IgD-negative memory B cell (primary cell): ENCODE measurements at regions not wholly inside any gene's neighbourhood (a gene's known extent, or its start where the extent isn't known, plus 50 kb on each side); places are given as distances from the start of the nearest gene placed in this dataset.
"Not testable (repeated sequence)": the region's sequence is repeated elsewhere in the genome, so short reads cannot be mapped to it uniquely, and the experiment has no call there.

Experiments
- H3K27ac Mint-ChIP-seq, 3 donors: one replicate each; pipeline ENCODE4 v1.8.0; 2020 to 2022; ENCODE audit warnings: mild to moderate bottlenecking in 3 of 3, mixed read lengths in 3 of 3, moderate library complexity in 1 of 3
- H3K27me3 Mint-ChIP-seq: one replicate; pipeline ENCODE4 v1.8.0; 2021; ENCODE audit warnings: mixed read lengths
- H3K36me3 Mint-ChIP-seq: one replicate; pipeline ENCODE4 v1.8.0; 2020; ENCODE audit warnings: mild to moderate bottlenecking, mixed read lengths
- H3K4me1 Mint-ChIP-seq, 3 donors: one replicate each; pipeline ENCODE4 v1.8.0; 2020 to 2022; ENCODE audit warnings: mixed read lengths in 3 of 3, mild to moderate bottlenecking in 1 of 3
- H3K4me3 Mint-ChIP-seq, 4 donors: one replicate each; pipeline ENCODE4 v1.8.0; 2020 to 2022; ENCODE audit warnings: mild to moderate bottlenecking in 4 of 4, mixed read lengths in 4 of 4, moderate library complexity in 3 of 4
- H3K9me3 Mint-ChIP-seq, 3 donors: one replicate each; pipeline ENCODE4 v1.8.0; 2020 to 2021; ENCODE audit warnings: mixed read lengths in 3 of 3, mild to moderate bottlenecking in 1 of 3

DNA sequence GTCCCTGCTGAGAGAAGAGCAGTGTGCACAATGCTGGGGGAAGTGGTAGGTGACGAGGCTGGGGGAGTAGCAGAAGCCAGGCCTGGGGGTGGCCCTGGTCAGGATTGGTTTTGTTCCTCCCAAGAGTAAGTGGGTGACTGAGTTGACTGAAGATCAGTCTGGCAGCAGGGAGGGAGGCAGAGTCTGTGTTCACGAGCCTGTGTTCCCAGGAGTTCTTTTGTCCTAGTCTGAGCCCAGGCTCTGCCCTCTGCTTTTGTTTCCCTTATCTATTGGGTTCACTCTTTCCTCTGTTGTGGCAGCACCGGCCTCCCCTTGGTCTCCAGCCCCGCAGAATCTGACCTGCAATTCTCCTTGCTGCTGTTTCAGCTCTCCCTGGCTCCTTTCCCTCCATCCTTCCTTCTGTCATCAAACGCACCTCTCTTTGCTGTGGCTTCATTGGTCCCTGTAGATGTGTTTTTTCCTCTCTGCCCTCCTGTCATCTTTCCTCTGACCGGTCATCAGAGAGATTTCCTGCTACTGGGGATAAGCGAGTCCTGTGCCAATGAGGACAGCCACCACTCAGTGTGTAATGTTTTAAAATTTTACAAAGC, 607.4 kb downstream of the KIF4B start:
- no peak overlapping the region for H3K27ac Mint-ChIP-seq
- H3K4me3 Mint-ChIP-seq = no peak overlapping the region
- H3K27me3 Mint-ChIP-seq = peaks cover 6% of the 10 kb centered on the region
- no peaks in the 10 kb centered on the region for H3K36me3 Mint-ChIP-seq
- no peaks in the 10 kb centered on the region for H3K9me3 Mint-ChIP-seq
- no peaks in the 10 kb centered on the region for H3K4me1 Mint-ChIP-seq

DNA sequence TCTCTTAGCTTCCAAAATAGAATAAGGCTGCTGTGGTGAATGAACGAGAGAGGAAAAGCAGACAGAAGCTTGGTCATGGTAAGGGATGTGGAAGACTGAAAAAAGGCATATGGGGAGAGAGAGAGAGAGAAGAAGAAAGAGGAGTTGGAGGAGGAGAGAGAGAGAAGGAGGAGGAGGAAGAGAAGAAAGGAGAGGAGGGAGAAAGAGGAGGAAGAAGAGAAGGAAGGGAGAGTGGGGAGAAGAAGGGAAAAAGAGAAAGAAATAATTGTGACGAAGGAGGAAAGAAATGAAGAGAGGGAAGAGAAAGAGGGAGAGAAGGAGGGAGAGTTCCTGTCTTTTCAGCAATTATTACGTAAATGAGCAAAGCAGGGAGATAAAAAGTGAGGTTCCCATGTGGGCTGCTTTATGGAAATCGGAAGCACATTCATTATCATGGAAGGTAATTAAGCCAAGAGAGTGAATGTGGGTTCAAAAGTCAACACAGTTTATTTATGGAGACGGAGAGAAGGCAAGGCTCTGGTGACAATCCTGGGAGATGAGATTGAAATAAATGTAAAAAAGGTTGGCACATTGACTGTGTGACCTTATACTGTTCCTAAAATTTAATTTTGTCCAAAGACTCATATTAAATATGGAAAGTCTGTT, 611.2 kb downstream of the KIF4B start:
- Mint-ChIP-seq H3K4me3 (no peak overlapping the region), H3K27ac (no peak overlapping the region), H3K27me3 (peaks cover 8% of the 10 kb centered on the region)

DNA sequence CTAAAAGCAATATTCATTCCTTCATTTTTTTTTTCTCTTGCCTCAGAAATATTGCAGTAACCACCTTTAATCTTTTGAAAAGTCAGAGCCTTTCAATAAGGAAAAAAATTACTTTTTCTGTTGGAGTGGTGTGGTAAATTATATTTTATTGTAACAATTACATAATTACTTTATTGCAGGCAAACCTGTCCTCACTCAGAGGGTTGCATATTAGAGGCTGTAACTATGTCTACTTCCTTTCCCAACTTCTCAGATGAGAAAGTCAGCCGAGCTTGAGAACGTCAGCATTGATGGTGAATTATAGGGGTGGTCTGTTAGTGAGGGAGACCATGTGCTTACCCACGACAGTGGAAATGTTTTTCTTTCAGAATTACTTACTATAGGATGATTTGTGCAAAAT, 611.8 kb downstream of the KIF4B start:
- no peak overlapping the region for H3K27ac Mint-ChIP-seq
- H3K9me3 Mint-ChIP-seq = no peaks in the 10 kb centered on the region
- peaks cover 8% of the 10 kb centered on the region for H3K27me3 Mint-ChIP-seq
- no peaks in the 10 kb centered on the region for H3K4me1 Mint-ChIP-seq
- no peaks in the 10 kb centered on the region for H3K36me3 Mint-ChIP-seq
- no peak overlapping the region for H3K4me3 Mint-ChIP-seq

More for the DNA sequence above, 611.2 kb downstream of the KIF4B start:
- H3K36me3 Mint-ChIP-seq = no peaks in the 10 kb centered on the region
- no peaks in the 10 kb centered on the region for H3K4me1 Mint-ChIP-seq
- H3K9me3 Mint-ChIP-seq = no peaks in the 10 kb centered on the region

DNA sequence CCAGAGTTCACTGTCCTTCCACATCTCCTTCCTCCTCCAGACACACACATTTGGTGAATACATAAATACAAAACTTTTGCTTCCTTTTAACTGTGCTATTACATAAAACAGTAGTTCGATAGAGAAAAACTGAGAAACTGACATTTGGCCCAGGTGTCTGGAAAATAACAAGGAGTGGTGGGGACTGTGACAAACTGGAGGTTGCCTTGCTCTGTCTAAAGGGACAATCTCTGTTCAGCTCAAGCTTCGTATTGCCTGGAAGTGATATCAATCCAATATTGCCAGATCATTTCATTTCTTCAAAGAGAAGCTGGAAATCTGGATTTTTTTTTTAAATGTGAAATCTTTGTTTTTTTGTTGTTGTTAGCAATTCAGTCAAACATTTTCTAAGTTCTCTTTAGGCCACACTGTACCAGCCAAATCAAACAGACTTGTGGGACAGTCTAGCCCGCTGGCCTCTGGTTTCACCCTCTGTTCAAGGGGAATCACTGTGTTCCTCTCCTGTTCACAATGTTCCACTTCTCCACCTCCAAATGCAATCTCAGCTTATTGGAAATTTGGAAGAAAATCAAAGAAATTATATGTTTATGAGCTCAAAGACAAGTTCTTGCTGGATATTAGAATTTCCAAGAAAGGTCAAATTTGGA, 612.5 kb downstream of the KIF4B start:
- H3K36me3 Mint-ChIP-seq = no peaks in the 10 kb centered on the region
- no peak overlapping the region for H3K4me3 Mint-ChIP-seq
- H3K27ac Mint-ChIP-seq = no peak overlapping the region
- peaks cover 7% of the 10 kb centered on the region for H3K27me3 Mint-ChIP-seq
- no peaks in the 10 kb centered on the region for H3K4me1 Mint-ChIP-seq
- peaks cover 0 to 2% (median 0%) of the 10 kb centered on the region in 3 donors for H3K9me3 Mint-ChIP-seq

DNA sequence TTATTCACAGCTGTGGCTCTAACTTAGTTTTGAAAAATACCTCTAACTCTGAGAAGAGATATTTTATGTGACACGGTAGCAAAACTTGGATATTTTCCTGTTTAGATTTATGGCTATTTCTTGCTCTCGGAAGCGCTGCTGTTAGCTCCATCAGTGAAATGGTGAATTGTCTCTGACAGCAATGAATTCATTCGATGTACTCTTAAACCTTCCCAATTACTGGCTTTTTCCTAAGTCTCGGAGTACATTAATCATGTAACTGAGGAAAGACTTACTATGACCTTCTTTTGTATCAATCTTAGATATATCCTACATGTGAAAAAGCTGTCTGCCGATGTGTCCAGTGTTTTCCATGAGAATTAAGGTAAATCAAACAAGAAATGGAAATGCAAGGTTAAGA, 613.0 kb downstream of the KIF4B start:
- Mint-ChIP-seq H3K27me3 (peaks cover 5% of the 10 kb centered on the region), H3K4me3 (no peak overlapping the region), H3K9me3 (peaks cover 0 to 5% (median 0%) of the 10 kb centered on the region in 3 donors), H3K4me1 (no peaks in the 10 kb centered on the region), H3K27ac (no peak overlapping the region), H3K36me3 (no peaks in the 10 kb centered on the region)

DNA sequence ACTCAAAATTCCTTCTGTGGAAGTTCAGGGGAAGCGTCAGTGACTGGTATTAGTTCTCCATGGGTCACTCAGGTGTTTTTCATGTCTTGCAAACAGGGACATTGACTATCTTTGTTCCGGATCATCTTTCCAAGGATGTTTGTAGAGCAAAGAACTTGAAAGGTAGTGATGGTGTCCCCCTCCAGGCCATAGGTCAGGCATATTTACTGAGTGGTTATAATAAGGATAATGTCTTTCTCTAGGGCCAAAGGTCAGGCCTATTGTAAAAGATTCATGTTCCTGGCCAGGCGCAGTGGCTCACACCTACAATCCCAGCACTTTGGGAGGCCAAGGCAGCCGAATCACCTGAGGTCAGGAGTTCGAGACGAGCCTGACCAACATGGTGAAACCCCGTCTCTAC, 614.8 kb downstream of the KIF4B start:
- H3K27ac Mint-ChIP-seq = no peak overlapping the region
- no peaks in the 10 kb centered on the region for H3K36me3 Mint-ChIP-seq
- no peaks in the 10 kb centered on the region for H3K4me1 Mint-ChIP-seq
- peaks cover 5% of the 10 kb centered on the region for H3K27me3 Mint-ChIP-seq
- no peak overlapping the region for H3K4me3 Mint-ChIP-seq
- H3K9me3 Mint-ChIP-seq = peaks cover 0 to 5% (median 0%) of the 10 kb centered on the region in 3 donors

DNA sequence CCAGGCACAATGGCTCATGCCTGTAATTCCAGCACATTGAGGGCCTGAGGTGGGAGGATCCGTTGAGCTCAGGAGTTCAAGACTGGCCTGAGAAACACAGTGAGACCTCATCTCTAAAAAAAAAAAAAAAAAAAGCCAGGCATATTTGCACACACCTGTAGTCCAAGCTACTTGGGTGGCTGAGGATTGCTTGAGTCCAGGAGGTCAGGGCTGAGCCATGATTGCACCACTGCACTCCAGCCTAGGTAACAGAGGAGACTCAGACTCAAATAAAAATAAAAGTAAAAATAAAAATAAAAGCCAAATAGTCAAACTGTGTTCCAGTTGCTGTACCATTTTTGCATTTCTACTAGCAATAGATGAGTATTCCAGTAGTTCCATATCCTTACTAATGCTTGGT, 616.0 kb downstream of the KIF4B start:
- no peaks in the 10 kb centered on the region for H3K4me1 Mint-ChIP-seq
- peaks cover 0 to 5% (median 0%) of the 10 kb centered on the region in 3 donors for H3K9me3 Mint-ChIP-seq
- H3K36me3 Mint-ChIP-seq = no peaks in the 10 kb centered on the region
- peaks cover 2% of the 10 kb centered on the region for H3K27me3 Mint-ChIP-seq
- no peak overlapping the region for H3K27ac Mint-ChIP-seq
- no peak overlapping the region for H3K4me3 Mint-ChIP-seq

DNA sequence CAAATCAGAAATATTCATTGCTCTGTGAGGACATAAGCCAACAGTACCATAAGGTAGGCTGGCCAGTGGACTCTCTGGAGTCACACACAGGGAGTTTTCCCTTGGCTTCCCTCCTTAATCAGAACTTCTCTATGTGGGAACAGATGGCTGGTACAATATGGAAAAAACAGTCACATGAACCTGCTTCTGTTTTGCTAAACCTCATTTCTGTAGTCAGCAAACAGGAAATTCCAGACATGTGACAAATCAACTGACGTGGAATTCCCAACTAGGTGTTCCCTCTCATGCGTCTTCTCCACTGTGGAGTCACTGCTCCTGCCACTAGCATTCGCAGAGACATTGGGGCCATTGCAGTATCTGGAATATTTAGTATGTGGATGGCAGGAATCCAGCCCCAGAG, 617.6 kb downstream of the KIF4B start:
- H3K4me1 Mint-ChIP-seq = no peaks in the 10 kb centered on the region
- H3K9me3 Mint-ChIP-seq = peaks cover 0 to 5% (median 0%) of the 10 kb centered on the region in 3 donors
- no peak overlapping the region for H3K4me3 Mint-ChIP-seq

DNA sequence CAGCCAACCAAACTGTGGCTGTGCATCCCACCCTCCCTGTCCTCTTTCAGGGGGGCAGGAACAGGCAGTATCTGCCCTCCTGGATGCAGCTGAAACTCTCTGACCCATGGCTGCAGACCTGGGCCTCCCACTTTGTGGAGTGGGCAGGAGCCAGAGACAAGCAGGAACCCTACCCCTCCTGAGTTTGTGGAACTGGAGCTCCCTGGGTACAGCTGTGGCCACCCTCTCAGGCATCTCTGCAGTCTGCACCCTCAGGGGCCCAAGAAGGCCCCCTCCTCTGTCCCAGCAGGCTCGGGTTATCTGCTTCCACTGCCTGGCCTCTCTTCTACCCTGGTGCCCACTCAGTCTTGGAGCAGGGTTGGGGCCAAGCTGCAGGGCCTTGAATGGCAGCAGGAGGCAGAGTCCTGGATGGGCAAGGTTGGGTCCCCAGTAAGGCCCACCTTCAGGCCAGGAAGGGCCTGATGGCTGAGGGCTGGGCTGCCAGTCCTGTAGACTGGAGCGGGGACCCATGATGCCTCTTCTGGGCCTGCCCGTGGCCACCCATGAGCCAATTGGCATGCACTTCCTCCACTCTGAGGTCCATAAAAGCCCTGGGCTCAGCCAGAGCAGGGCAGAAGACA, 619.9 kb downstream of the KIF4B start:
- Mint-ChIP-seq H3K4me1 (no peaks in the 10 kb centered on the region), H3K4me3 (no peak overlapping the region), H3K9me3 (peaks cover 0 to 5% (median 0%) of the 10 kb centered on the region in 3 donors), H3K27ac (no peak overlapping the region), H3K27me3 (no peaks in the 10 kb centered on the region), H3K36me3 (no peaks in the 10 kb centered on the region)

More for the DNA sequence above, 617.6 kb downstream of the KIF4B start:
- no peaks in the 10 kb centered on the region for H3K36me3 Mint-ChIP-seq
- H3K27me3 Mint-ChIP-seq = peaks cover 2% of the 10 kb centered on the region
- no peak overlapping the region for H3K27ac Mint-ChIP-seq

DNA sequence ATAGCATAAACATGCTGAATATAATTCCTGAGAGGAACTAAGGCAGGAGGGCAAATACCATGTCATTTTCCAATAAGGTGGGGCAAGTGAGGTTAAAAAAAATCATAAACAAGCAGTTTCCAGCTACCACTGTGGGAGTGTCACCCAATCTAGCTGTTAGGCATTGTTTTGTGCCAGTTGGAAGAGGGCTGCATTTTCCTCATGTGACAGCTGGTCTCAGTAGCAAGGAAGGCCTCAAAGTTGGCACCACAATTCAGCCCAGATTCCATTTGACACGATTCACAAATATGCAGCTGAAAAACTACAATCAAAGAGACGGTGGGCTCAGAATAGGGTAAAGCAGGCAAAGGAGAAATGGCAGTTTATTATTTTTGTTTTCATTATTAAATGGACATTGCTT, 636.1 kb downstream of the KIF4B start:
- Mint-ChIP-seq H3K9me3 (peaks cover 0 to 6% (median 4%) of the 10 kb centered on the region in 3 donors), H3K4me1 (no peaks in the 10 kb centered on the region), H3K4me3 (no peak overlapping the region), H3K27ac (no peak overlapping the region), H3K27me3 (peaks cover 1% of the 10 kb centered on the region), H3K36me3 (no peaks in the 10 kb centered on the region)

DNA sequence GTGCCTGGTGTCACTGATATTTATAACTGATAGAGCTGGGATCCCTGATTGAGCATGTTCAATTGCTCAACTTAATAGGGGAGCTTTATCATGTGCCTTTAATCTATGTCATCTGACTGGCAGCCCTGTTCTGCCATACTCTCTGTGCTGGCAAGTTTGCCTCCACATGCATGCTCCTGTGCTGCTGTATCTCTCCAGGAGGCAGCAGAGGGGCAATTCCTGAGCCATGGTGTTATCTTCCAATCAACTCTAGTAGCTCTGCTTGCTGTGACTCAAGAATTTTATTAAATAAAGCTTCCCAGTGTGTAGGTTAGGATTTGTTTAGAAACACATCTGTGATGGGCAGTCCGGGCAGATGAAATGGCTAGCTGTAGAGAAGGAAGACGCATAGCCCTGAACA, 642.0 kb downstream of the KIF4B start:
- no peaks in the 10 kb centered on the region for H3K36me3 Mint-ChIP-seq
- H3K27me3 Mint-ChIP-seq = peaks cover 6% of the 10 kb centered on the region
- no peak overlapping the region for H3K4me3 Mint-ChIP-seq
- H3K4me1 Mint-ChIP-seq = no peaks in the 10 kb centered on the region
- H3K27ac Mint-ChIP-seq = no peak overlapping the region
- peaks cover 0 to 6% (median 4%) of the 10 kb centered on the region in 3 donors for H3K9me3 Mint-ChIP-seq

DNA sequence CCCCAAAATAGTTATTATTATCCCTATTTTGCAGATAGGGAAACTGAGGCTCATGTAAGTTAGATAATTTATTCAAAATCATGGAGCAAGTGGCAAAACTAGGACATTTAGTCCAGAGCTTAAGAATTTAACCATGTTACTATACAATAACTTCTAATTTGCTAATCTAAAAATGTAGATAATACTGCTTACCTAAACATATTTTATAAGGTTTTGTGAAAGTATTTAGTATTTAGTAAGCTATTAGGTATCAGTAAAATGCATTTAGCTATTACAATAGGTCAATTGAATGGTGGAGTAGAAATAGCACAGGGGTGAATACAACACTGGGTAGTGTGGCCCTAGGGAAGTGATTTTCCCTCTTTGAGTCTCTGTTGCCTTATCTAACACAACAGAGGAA, 648.3 kb downstream of the KIF4B start:
- no peaks in the 10 kb centered on the region for H3K9me3 Mint-ChIP-seq
- no peak overlapping the region for H3K27ac Mint-ChIP-seq
- H3K36me3 Mint-ChIP-seq = no peaks in the 10 kb centered on the region
- H3K4me1 Mint-ChIP-seq = no peaks in the 10 kb centered on the region
- peaks cover 1% of the 10 kb centered on the region for H3K27me3 Mint-ChIP-seq
- H3K4me3 Mint-ChIP-seq = no peak overlapping the region

DNA sequence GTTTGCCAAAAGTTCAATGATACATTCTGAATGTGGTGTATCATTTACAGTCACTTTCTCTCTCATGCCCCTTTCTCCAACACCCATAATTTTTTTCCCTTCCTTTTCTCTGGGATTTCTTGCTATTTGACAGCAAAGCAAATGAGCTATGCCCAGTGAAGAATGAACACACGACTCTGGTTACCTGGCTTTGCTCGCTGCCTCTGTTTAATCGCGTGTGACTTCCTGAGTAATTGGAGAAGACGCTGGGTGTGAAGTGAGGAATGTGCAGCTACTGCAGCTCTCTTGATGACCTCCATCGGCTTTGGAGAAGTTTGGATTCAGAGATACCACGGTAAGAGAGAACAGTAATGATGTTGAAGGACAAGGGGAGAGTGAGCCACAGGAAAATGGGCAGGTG, 651.8 kb downstream of the KIF4B start:
- H3K4me1 Mint-ChIP-seq = no peaks in the 10 kb centered on the region
- H3K27ac Mint-ChIP-seq = no peak overlapping the region
- H3K4me3 Mint-ChIP-seq = no peak overlapping the region
- H3K9me3 Mint-ChIP-seq = peaks cover 0 to 1% (median 0%) of the 10 kb centered on the region in 3 donors
- H3K36me3 Mint-ChIP-seq = peaks cover 2% of the 10 kb centered on the region
- H3K27me3 Mint-ChIP-seq = no peaks in the 10 kb centered on the region

DNA sequence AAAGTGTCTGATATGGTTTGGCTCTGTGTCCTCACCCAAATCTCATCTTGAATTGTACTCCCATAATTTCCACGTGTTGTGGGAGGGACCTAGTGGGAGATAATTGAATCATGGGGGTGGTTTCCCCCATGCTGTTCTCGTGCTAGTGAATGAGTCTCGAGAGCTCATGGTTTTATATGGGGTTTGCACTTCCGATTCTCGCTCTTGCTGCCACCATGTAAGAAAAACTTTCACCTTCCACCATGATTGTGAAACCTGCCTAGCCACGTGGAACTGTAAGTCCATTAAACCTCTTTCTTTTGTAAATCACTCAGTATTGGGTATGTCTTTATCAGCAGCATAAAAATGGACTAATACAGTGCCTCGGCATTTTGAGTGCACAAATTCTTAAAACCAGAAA, 655.0 kb upstream of the SGCD start:
- not testable (repeated sequence) for H3K9me3 Mint-ChIP-seq, H3K27me3 Mint-ChIP-seq, H3K27ac Mint-ChIP-seq, H3K36me3 Mint-ChIP-seq, H3K4me1 Mint-ChIP-seq, H3K4me3 Mint-ChIP-seq

DNA sequence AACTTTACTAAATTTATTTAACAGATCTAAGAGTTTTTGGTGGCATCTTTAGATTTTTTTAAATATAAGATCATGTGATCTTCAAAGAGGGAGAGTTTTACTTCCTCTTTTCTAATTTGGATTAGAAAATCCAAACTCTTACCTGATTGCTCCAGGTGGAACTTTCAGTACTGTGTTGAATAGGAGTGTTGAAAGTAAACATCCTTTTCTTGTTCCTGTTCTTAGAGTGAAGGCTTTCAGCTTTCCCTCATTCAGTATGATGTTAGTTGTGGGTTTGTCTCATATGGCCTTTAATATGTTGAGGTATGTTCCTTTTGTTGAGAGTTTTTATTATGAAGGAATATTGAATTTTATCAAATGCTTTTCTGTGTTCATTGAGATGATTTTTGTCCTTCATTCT, 650.0 kb upstream of the SGCD start:
- H3K27ac Mint-ChIP-seq = no peak overlapping the region
- H3K4me3 Mint-ChIP-seq = no peak overlapping the region
- H3K36me3 Mint-ChIP-seq = no peaks in the 10 kb centered on the region
- no peaks in the 10 kb centered on the region for H3K27me3 Mint-ChIP-seq
- peaks cover 2 to 6% (median 3%) of the 10 kb centered on the region in 3 donors for H3K9me3 Mint-ChIP-seq
- peaks cover 0 to 4% (median 0%) of the 10 kb centered on the region in 3 donors for H3K4me1 Mint-ChIP-seq
